NCI-H1092 treated with DMSO at 0.1 percent for 48 hours (cell line): ENCODE measurements at regions not wholly inside any gene's neighbourhood (a gene's known extent, or its start where the extent isn't known, plus 50 kb on each side); places are given as distances from the start of the nearest gene placed in this dataset.

ENCODE experiments used
- DNase-seq: peaks from one replicate; lab custom pipeline; 2025; lab: John Stamatoyannopoulos, UW

- DNase-seq, result peak; percentile 50
Observed at GRCh38 chr1:36542962-36543515, 60.3 kb upstream of the CSF3R start.

- DNase-seq, result peak; percentile 56
Observed at GRCh38 chr1:36542024-36542961, 59.6 kb upstream of the CSF3R start.

DNA sequence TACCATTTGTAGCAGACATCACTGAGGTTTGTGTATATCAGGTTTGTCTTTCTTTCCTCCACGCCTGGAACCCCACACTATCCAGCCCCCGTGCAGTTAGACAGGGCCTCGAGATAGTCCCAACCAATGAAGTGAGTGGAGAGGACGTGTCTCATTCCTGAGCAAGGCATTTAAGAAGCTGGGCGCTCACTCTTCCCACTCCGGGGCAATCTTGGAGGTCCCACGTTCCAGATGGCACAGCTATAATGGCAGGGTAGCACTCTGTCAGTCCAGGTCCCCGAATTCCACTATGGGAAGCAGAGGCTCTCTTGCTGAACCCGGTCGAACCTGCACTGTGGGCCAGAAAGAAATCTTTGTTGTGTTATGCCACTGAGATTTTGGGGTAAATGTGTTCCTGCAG is 57.3 kb upstream of the CSF3R start:
- no peak for DNase-seq

DNA sequence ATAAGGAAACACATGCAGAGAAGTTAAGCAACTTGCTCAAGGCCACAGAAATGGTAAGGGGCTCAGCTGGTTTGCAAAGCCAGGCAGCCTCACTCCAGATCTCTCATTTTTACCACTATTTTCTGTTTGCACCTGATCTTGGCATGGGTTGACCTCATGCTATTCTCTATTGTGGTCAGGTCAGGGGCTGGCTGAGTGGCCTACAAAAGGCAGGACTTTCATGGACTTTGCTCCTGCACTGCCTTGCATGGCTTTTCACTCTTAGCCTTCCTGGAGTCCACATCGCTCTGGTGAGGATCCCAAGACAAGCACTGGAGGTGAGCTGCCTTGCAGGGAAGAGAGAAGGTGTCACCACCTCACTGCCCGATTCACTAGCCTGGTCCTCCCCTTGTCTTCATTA is 56.8 kb upstream of the CSF3R start:
- DNase-seq, result no peak

DNA sequence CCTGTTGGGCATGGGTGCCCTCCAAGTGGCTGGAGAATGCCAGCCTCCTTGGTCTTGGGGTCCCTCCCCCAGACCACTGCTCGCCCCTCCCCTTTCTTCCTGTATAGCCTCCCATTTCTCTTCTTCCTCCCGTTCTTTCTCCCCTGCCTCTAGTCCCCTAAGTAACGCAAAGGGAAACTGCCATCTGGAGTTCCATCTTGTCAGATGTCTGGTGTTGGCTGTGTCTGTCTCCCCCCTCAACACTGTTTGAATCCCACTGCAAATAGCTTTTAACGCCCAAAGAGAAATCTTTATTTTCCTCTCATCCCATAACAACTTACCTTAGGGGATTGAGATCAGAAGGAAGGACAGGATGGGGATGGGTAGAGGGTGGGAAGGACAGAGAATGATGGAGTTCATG is 55.3 kb upstream of the CSF3R start:
- DNase-seq, result no peak

GRCh38 chr1:36537190-36537768 is 54.6 kb upstream of the CSF3R start:
- DNase-seq, result no peak

- DNase-seq, result no peak
Observed at GRCh38 chr1:36536727-36537126, 54.0 kb upstream of the CSF3R start.

- no peak for DNase-seq
Observed at GRCh38 chr1:36534711-36535412, 52.1 kb upstream of the CSF3R start.

- DNase-seq, result no peak
Observed at GRCh38 chr1:36533897-36534296, 51.2 kb upstream of the CSF3R start.

DNA sequence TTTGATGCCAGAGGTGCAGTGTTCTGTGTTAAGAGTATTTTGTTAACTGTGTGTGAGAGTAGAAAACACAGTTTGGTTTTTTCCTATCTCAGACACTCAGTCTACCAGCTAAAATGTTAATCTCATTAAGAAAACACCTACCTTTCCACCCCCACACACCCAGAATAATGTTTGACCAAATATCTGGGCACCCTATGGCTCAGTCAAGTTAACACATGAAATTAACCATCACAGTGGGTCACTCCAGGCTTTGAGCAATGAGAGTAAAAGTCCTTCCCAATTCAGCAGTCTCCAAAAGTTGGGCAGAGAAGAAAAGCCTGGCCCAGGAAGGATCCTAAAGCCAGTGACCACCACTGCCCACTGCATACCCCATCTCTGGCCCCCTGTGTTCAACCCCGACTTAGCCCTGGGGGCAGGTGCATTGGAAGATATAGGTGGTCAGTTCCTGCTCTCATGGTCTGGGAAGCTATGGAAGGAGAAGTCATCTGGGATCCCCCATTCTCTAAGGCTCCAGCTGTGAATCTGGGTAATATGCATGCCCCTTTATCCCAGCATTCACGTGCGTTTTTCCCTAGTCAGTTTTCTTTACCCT is 50.2 kb upstream of the CSF3R start:
- DNase-seq, result no peak
